GM19035 (cell line): ENCODE measurements at regions not wholly inside any gene's neighbourhood (a gene's known extent, or its start where the extent isn't known, plus 50 kb on each side); places are given as distances from the start of the nearest gene placed in this dataset.
"Not testable (repeated sequence)": the region's sequence is repeated elsewhere in the genome, so short reads cannot be mapped to it uniquely, and the experiment has no call there.

Experiments used
- ATAC-seq: cut with Tn5 transposase; IDR thresholded peaks from one replicate; pipeline ENCODE4 v1.9.1; 2021; ENCODE audit not compliant: unreplicated experiment

DNA sequence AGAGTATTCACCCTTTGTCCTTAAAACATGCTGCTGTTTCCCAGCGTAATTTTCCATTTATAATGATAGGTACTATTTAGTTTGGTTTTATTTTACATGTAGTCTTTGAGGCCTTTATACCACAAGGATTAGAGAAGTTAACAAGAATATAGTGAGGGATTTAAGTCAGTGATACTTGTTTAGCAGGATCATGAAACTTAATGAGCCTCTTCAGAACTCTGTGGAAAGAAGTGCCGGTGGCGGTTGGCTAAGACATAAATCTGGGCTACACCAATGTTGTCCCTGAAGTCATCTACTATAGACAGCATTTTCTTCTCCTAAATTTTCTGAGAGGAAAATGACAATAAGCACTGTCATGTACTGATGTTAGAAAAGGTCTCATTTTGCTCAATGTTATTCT is 1226.0 kb upstream of the SEL1L start:
- ATAC-seq = no peak

GRCh38 chr14:82766123-82766522 is 1232.5 kb upstream of the SEL1L start:
- ATAC-seq = no peak

GRCh38 chr14:82766996-82767395 is 1233.3 kb upstream of the SEL1L start:
- no peak for ATAC-seq

DNA sequence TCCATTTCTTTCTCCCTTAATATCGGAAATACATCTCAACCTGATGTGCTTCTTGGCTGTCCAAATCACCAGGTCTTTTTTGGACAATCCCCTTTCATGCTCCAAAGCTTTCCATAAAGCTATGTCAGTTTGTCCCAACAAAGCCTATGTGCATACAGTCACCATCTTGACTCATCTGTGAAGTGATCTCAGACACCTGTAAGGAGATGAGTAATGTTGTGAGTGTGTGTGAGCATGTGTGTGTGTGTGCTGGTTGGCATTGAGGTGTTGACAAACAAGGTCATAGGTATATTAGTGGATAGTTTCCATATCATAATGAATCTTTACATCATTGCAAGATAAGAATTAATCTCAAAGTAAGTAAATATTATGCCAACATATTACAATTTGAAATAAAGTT is 1243.3 kb upstream of the SEL1L start:
- no peak for ATAC-seq

DNA sequence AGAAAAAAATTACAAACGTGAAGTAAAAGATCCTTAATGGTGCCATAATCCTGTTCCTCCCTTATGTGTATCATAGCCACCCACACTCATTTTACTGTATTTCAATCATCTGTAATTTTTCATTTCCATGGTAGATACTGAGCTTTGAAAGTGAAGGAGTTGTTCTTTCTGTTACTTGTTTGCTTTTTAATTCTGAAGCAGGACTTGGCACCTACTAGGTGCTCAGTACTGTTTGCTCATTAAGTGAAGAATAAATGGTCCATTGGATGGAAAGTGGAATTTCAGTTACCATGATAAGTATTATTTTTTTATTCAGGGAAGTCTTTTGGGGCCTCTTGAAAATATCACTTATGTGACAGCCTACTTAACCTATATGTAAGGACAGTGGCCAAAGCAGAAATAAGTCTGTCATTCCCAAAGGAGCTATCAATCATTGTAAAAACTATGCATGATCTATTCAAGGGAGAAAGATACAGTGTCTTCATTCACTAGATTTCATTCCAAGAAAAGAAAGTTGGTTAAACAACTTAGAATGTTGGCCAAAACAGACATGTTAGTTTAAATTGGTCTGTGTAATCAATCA is 1244.4 kb upstream of the SEL1L start:
- ATAC-seq = no peak

DNA sequence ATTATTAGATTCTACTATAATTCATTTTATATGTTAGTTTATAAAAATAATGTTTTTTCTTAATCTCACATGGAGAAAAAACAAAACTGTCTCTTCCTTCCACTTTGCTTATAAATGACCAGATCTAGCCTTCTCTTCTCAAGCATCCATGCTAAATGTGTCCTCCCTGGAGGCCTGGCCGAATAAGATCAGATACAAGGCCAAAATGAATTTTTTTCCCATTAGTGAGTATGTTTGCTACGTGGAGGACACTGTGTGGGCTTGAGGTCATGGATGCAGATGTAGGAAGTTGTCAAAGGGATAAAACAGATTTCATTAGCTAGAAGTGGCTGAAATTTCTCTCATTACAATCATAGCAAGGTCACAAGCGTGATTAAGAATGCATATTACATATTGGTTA is 1244.9 kb upstream of the SEL1L start:
- ATAC-seq = no peak

- no peak for ATAC-seq
These were observed 1245.6 kb upstream of the SEL1L start for GRCh38 chr14:82779301-82779700.

DNA sequence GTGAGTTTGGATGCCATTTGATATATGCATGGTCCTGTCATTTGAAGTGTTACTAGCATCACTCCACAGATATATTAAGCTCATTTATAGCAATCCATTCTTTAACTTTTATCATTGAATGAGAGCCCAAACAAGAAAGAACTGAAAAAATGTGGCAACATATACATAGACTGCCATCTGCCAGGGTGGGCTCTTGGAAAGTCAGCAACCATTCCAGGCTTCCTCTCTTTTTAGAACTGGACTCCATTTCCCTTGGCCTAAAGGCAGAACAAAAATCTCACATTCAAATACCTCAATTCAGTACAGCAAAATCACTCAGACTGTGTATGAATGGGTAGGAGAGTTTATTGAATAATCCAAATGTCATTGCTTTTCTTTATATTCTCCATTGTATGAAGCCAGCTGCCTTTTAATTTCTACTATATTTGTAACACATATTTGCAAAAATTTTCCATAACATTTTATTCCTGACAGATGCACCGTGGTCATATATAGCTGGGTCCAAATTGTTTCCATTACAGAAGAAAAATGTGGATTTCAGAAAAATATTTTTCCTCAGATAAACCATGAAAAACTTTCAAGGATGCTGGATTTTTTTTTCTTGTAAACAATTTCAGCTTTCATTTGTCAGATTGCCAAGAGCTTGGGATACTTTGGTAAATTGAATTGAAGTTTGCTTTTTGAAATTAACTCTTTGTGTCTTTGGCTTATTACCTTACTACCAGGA is 1252.3 kb upstream of the SEL1L start:
- ATAC-seq = no peak

GRCh38 chr14:82786483-82786880 is 1252.8 kb upstream of the SEL1L start:
- ATAC-seq = no peak

DNA sequence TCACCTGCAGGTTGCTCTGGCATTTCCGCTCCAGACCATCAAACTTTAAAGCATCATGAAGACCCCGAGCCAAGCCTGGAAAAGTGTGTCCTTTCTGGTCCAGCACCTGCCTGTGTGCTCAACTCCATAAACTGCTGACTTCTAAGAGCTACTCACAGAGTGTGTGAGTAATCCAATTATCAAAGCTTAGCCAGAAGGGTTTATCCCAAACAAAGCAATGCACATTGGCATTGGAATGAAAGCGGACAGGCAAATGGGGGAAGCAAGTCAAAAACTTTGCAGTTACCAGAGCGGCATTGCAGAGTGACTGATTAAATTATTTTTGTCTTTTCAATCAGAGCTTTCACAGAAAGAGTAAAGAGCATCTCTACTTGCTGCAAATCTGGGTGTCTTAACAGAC is 1262.4 kb upstream of the SEL1L start:
- ATAC-seq = no peak

GRCh38 chr14:82798276-82798675 is 1264.6 kb upstream of the SEL1L start:
- no peak for ATAC-seq

DNA sequence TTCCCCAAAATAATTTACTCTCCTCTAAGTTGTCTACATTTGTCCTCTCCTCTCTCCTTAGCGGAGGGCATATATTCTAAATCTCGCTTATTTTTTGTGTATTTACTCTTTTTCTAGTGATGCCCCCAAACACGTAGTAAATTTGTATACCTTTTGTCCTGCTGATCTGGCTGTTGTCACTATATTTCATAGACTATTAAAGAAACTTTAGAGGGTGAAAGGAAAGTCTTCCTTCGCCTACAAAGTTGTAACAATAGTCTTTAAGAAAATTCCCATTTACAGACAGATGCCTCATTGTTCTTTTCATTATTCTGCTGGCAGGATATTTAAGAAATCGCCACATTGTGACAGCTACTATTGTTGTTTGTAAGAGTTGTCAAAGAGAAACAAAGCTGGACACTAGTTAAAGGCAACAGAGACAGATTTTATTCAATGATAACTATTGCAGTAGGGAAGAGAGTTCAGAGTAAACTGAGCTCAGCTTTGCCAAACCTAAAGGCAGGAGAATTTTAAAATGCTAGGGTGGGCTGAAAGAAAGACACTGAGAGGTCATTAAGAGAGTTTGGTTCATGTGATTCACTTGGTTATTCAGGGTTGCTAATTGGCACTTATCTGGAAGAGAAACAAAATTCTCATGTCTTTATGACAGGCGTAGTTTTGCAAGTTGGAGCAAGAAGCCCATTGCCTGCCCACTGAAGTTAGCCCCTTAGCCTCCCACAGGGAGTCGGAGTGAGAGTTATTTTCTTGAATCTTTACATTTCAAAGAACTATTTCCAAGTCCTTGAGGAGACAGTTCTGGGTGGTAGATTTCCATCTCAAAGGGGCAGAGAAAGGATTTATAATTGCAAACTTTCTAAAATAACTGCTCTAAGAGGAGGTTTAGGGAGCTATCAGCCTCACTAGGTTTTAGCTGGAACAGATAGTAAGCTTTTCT is 1272.5 kb upstream of the SEL1L start:
- no peak for ATAC-seq

- no peak for ATAC-seq
These were observed 1277.6 kb upstream of the SEL1L start for GRCh38 chr14:82811246-82811645.

DNA sequence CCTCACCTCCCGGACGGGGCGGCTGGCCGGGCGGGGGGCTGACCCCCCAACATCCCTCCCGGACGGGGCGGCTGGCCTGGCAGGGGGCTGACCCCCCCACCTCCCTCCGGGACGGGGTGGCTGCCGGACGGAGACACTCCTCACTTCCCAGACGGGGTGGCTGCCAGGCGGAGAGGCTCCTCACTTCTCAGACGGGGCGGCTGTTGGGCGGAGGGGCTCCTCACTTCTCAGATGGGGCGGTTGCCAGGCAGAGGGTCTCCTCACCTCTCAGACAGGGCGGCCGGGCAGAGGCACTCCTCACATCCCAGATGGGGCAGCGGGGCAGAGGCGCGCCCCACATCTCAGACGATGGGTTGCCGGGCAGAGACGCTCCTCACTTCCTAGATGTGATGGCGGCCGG is 1280.7 kb upstream of the SEL1L start:
- not testable (repeated sequence) for ATAC-seq

- no peak for ATAC-seq
These were observed 1296.9 kb upstream of the SEL1L start for GRCh38 chr14:82830596-82830995.

DNA sequence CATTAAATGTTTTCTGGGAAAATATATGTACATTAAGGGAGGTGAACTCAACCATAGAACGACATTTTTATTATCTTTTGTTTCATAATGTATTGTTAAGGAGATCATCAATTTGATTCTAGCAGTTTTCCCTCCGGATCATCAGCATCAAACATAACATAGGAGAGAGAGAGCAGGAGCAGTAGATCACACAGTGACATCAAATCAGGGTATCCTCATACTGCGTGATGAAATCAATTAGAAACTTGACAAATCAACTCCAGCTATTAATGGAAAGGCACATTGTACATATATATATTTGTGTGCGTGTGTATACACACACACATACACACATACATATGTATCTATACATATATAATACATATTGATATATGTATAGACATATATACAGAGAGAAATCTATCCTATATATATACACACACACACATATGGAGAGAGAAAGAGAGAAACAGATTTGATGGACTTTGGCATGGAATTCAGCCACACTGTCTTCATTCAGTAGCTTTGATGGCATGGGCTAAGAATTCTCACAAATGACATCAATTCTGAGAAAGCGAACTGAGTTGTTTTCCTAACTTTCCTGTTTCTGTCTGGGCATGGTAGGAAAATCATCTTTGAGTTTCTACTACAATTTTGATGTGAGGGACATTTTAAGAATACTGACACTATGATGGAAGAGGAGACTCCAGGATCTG is 1302.8 kb upstream of the SEL1L start:
- ATAC-seq = no peak

- ATAC-seq = no peak
These were observed 1304.0 kb upstream of the SEL1L start for GRCh38 chr14:82837611-82838140.

GRCh38 chr14:82850576-82850975 is 1316.9 kb upstream of the SEL1L start:
- ATAC-seq = no peak

DNA sequence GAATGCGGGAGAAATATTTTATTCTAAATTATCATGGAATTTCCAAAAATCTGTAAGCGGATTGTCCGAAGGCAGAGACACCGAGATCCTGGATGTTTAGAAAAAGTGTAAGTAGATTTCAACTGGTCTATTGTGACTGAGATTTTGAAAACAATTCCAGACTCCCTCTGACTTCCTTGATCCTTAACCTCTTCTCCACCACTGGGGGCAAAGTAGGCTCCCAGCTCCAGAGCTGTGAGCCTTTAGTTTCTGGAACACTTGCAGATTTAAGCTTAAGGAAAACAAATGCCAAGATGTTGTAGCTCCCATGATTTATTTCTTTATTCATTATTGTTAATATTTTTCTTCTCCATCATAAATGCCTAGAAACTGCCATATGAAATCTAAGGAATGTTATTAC is 1320.5 kb upstream of the SEL1L start:
- ATAC-seq = no peak

GRCh38 chr14:82854901-82855300 is 1321.2 kb upstream of the SEL1L start:
- ATAC-seq = no peak

GRCh38 chr14:82855912-82856391 is 1322.3 kb upstream of the SEL1L start:
- no peak for ATAC-seq
